DMS114 treated with DMSO at 0.1 percent for 48 hours (cell line): ENCODE measurements at regions not wholly inside any gene's neighbourhood (a gene's known extent, or its start where the extent isn't known, plus 50 kb on each side); places are given as distances from the start of the nearest gene placed in this dataset.

ENCODE experiments used
- DNase-seq: peaks from one replicate; lab custom pipeline; 2025; ENCODE audit not compliant: unreplicated experiment; lab: John Stamatoyannopoulos, UW

DNA sequence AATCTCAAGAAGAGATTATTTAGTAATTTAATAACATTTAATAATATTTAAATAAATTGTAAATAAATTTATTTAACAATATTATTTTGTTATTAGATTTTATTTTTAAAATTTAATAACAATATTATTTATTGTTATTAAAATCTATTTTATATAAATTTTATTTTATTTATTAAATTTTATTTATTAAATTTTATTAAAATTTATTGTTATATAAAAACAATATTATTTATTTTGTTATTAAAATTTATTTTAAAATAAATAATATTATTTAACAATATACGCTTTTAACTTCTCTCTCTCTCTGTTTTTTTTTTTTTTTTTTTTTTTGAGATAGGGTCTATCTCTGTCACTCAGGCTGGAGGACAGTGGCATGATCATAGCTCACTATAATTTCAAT lies 347.1 kb upstream of the LRRC7 start:
- DNase-seq = no peak

DNA sequence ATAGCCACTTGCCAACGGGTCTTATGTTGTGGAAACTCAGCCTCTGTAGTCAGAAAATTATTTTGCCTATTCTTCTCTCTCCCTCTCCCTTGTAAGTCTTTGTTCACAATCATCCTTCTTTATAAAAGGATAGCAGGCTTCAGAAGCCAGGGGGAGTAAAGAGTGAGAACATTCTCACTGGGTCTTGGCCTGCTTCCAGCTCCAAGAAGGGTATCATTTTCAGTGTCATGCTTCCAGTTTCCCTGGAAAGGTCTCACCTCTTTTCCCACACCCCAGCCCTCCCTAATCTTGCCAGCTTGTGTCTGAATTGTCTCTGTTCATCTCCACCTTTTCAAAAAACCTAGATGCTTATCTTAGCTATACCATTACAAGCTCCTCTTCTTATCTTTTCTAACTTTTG lies 346.2 kb upstream of the LRRC7 start:
- DNase-seq = no peak

DNA sequence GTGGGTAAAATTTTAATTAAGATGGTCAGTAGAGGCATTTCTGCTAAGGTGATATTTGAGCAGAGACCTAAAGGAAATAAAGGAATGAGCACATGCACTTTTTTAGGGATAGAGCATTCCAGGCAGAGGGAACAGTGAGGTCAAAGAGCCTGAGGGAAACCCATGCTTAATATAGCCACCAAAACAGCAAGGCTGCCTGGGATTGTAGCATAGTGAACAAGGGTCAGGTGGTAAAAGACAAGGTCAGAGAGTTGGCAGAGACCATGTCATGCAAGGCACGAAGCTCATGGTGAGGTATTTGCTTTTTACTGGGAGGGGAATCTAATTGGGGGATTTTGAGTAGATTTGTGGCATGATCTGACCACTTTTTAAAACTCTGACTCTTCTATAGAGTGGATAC lies 344.6 kb upstream of the LRRC7 start:
- no peak for DNase-seq

DNA sequence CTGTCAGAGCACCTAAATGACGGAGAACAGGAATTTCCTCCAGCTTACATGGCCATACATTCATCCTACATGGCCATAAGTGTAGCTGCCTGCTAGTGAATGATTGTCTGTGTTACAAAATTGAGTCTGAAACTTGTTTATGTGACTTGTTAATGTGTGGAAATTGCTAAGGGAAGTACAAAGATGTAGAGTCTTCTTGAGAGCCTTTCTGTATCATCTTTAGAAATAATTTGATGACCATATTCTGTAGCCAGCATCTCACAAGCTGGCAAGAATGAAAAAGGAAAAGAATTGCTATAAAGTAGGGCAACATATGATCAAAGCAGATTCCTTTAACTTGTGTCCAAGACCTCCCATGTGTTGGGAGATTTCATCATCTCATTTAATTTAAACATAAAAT lies 339.2 kb upstream of the LRRC7 start:
- no peak for DNase-seq

DNA sequence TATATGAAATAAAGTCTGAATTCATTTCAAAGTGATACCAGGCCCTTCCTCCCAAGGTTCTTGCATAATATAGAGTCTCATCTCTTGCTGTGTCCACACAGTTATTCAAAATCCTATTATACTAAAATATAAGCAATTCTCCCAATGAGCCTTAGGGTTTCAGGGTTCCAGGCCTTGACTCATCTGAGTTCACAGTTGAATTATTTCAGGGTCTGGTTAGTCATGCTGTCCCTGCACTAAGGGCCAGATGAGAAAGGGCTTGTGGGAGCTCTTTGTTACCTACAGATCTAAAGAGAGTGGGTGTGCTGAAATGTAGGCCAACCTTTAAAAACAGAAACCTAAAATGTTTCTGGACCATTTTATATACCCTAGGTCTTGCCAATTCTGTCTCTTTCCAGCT lies 337.5 kb upstream of the LRRC7 start:
- no peak for DNase-seq

DNA sequence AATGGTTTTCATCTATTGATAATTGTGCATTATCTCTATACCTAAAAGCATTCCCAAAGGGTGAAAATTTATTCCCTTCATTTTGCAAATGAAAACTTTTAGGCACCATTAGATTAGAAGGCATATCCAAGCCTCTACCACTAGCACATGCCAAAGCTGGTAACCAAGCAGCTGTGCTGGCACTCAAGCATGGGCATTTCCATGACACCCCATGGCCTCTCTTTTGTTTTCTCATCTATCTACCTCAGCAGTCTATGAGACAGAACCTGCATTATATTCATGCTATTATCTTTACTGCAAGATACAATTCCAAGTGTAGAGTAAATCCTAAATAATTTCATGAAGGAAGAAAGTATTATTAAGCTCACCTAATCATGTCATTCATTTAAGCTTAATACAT lies 334.3 kb upstream of the LRRC7 start:
- DNase-seq = no peak

GRCh38 chr1:69244211-69244610 lies 323.5 kb upstream of the LRRC7 start:
- DNase-seq = no peak

- DNase-seq = no peak
These were observed 321.6 kb upstream of the LRRC7 start for GRCh38 chr1:69246109-69246508.

DNA sequence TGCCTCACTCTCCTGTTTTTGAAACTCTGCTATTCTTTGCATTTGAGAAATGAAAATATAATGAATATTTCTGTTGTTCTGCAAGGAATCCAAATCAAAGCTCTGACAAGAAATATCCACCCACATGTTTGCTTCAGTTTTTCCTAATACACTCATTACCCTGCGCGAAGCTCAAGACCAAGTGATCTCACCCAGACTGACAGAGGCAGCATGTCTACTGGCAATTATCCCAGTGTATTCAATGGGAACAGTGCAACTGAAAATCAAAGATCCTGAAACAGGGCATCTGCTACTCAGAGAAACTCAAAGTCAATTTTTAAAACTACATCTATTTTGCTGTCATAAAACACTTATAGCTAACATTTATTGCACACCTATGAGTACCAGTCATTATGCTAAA lies 321.0 kb upstream of the LRRC7 start:
- DNase-seq = no peak

DNA sequence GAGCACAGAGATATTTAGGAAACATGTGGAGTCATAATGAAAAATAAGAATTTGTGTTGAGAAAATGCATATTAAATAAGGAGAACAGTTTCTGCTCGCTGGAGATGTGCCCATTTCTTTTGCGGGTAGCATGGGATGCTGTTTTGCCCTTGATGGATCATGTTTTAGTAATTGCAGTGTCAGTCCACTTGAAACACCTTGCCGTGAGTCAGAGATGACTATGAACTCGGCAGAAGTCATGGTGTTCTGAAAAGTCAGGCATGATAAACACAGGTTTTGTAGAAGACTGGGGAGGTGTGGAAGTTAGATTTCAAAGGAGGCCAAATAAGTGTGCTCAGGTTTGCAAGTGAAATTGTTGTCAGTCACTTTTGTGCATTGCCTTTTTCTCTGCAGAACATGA lies 315.0 kb upstream of the LRRC7 start:
- no peak for DNase-seq

DNA sequence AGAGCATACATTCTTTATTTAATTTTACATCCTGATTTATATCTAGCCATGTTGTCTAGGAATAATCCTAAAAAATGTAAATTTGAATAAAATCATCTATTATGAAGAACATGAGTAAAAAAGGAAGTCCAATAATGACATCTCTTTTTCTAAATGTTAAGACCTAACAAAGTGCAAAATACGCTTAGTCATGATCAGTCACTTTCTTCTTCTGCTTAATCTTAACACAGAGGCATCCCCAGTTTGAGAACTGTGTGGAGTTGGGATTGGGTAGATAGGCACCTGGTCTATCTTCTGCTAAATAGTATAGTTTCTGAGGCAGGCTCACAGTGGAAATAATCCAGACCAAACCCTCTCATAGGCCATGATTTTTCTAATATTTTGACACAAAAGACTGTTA lies 311.7 kb upstream of the LRRC7 start:
- DNase-seq = no peak

- DNase-seq = no peak
These were observed 308.9 kb upstream of the LRRC7 start for GRCh38 chr1:69258842-69259241.

- no peak for DNase-seq
These were observed 303.8 kb upstream of the LRRC7 start for GRCh38 chr1:69263921-69264391.

- no peak for DNase-seq
These were observed 298.2 kb upstream of the LRRC7 start for GRCh38 chr1:69269491-69269890.

DNA sequence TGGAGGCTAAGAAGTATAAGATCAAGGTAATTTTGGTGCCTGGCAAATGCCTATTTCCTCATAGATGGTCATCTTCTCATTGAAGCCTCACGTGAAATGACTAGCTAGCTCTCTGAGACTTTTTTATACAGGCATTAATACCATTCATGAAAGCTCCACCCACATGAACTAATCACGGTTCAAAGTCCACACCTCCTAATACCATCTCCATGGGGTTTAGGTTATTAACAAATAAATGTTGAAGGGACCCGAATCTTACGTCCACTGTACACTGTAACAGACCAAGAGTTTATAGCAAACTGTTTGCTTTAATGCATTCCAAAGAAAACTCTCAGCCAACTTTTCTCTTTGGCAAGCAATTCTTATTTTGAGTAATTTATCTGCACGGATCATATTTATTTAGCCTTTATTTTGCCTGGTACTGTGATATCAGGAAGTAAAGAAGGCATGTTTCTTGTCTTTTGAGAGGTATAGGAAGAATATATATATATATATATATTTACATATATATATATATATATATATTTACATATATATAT lies 296.1 kb upstream of the LRRC7 start:
- DNase-seq = no peak

DNA sequence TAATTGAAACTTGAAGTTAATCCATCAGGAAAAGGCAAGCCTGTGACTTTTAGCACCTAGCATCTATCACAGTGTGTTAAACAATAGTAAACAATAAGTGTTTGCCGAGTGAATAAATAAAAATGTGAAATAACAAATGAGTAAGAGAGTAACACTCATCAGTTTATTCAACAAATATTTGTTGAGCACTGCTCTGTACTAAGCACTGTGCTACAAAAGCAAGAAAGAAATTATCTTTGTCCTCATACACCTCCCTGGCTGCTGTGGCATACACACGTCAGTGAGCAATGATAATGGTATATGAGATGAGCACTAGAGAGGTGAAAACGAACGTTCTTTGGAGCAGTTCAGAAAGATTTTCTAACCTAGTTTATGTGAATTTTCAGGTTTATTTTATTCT lies 295.0 kb upstream of the LRRC7 start:
- no peak for DNase-seq

GRCh38 chr1:69278923-69279322 lies 288.8 kb upstream of the LRRC7 start:
- no peak for DNase-seq

DNA sequence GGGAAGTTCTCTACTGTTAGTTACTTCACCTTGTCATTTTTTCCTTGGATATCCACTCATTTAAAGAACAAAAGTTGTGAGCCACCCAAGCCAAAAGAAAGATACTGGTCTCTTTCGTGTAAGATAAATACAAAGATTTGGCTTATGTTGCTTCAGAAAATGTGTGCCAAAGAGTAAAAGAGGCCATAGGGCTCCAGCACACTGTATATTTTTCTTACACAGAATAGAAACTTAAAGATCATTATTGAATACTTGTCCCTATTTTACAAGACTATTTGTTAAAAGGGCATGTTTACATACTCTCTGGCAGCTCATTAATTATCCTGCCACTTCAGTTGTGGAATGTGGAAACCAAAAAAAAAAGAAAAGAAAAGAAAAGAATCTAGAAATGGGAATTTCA lies 284.2 kb upstream of the LRRC7 start:
- DNase-seq = no peak

GRCh38 chr1:69284508-69284907 lies 283.2 kb upstream of the LRRC7 start:
- no peak for DNase-seq

DNA sequence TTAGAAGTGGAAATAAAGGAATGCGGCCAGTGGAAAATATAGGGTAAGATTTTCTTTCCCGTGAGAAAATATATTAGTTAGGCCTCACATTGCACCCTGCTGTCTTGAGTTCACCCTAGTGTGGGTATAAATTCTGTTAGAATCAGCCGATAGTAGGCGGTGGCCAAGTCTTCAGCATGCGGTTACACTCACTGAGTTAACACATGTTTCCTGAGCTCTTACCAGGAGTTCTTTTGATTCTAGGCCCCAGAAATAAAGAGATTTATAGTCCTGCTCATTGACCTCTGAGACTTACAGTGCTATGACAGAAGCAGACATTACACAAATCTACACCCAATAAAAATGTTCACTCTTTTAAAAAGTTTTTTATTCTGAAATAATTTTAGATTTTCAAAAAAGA lies 279.3 kb upstream of the LRRC7 start:
- DNase-seq = no peak

DNA sequence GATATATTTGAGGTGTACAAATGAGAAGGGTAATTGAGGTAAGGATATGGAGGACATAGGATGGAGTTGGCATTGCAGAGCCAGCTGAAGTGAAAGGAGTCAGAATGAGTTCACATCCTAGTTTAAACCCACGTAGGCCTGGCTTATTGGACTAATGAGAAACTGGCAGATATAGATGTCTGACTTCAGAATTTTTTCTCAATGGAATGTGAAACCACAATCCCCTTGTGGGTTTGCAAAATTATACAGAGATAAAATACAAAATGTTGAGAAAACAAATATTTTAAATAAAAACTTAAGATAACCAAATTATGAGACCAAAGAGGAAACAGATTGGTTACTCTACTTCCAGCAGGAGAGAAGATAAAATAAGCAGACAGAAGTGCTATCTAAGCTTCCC lies 277.4 kb upstream of the LRRC7 start:
- no peak for DNase-seq

DNA sequence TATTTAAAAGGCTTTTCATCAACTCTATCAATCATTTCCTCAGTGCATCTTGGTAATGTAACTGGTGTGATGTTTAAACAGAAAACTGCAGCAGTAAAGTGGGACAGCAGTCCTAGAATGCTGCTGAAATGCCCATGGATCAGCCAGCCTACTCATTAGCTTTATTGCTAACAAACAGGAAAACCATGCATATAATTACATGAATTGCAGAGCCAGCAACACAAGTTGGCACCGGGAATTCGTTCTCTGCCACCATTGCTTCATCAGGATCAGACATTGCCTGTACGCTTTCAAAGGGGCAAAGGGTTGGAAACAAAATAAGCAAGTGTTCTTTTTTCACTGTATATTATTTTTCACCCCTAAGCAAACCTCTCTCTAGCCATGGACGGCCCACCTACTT lies 276.2 kb upstream of the LRRC7 start:
- no peak for DNase-seq

DNA sequence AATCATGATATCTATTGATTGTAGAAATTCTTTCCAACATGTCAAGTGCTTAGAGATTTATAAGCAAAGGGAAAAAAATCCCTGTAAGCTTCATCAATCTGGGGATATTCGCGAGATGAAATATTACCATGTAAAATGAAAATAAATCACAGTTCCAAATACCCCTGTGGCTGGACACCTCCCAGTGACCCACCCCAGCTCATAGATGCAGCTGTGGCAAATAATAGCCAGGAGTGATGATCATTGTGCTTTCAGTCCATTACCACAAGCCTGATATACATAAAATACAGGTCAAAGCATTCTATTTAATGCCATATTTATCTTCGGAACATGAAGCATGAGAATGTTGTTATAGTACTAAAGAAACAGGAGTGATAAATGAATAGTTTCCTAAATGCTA lies 274.9 kb upstream of the LRRC7 start:
- no peak for DNase-seq

GRCh38 chr1:69294171-69294570 lies 273.6 kb upstream of the LRRC7 start:
- no peak for DNase-seq
